ENCODE measurements at regions not wholly inside any gene's neighbourhood (a gene's known extent, or its start where the extent isn't known, plus 50 kb on each side); places are given as distances from the start of the nearest gene placed in this dataset.

- no peak for TF ChIP-seq CTCF (IDR thresholded peaks at IDR 0.05)
- Histone ChIP-seq H3K27ac (no peak overlapping the region), H3K27me3 (no peaks in the 10 kb centered on the region), H3K9me3 (no peaks in the 10 kb centered on the region), H3K4me1 (no peaks in the 10 kb centered on the region), H3K4me3 (no peak overlapping the region), H3K36me3 (no peaks in the 10 kb centered on the region)
- DNase-seq, result no peak
- intact Hi-C loops (cut with DNase I; ENCODE audit: low total_unique reads), result no loop called here
These were observed 247.6 kb upstream of the CNKSR2 start for GRCh38 chrX:21126661-21127060.

- TF ChIP-seq POLR2A (IDR thresholded peaks at IDR 0.05) (no peak), CTCF (IDR thresholded peaks at IDR 0.05) (no peak)
- DNase-seq, result no peak
- Histone ChIP-seq H3K27me3 (no peaks in the 10 kb centered on the region), H3K27ac (no peak overlapping the region), H3K9me3 (no peaks in the 10 kb centered on the region), H3K4me3 (no peak overlapping the region), H3K4me1 (no peaks in the 10 kb centered on the region), H3K36me3 (no peaks in the 10 kb centered on the region)
- intact Hi-C loops (cut with DNase I; ENCODE audit: low total_unique reads), result no loop called here
These were observed 242.9 kb upstream of the CNKSR2 start for GRCh38 chrX:21131346-21131745.

GRCh38 chrX:21131786-21132185 lies 242.4 kb upstream of the CNKSR2 start:
- Histone ChIP-seq H3K27ac (no peak overlapping the region), H3K4me3 (no peak overlapping the region), H3K4me1 (no peaks in the 10 kb centered on the region), H3K36me3 (no peaks in the 10 kb centered on the region), H3K27me3 (no peaks in the 10 kb centered on the region), H3K9me3 (no peaks in the 10 kb centered on the region)
- TF ChIP-seq POLR2A (IDR thresholded peaks at IDR 0.05) (no peak), CTCF (IDR thresholded peaks at IDR 0.05) (no peak)
- intact Hi-C loops (cut with DNase I; ENCODE audit: low total_unique reads), result no loop called here
- DNase-seq, result no peak

GRCh38 chrX:21132686-21133393 lies 241.4 kb upstream of the CNKSR2 start:
- DNase-seq, result no peak
- Histone ChIP-seq H3K4me1 (no peaks in the 10 kb centered on the region), H3K36me3 (no peaks in the 10 kb centered on the region), H3K27ac (no peak overlapping the region), H3K9me3 (no peaks in the 10 kb centered on the region), H3K27me3 (no peaks in the 10 kb centered on the region), H3K4me3 (no peak overlapping the region)
- intact Hi-C loops (cut with DNase I; ENCODE audit: low total_unique reads), result no loop called here
- TF ChIP-seq POLR2A (IDR thresholded peaks at IDR 0.05), result no peak
- no peak for TF ChIP-seq CTCF (IDR thresholded peaks at IDR 0.05)

GRCh38 chrX:21150208-21150607 lies 224.0 kb upstream of the CNKSR2 start:
- no peak for DNase-seq
- Histone ChIP-seq H3K4me1 (no peaks in the 10 kb centered on the region), H3K4me3 (no peak overlapping the region), H3K9me3 (no peaks in the 10 kb centered on the region), H3K36me3 (no peaks in the 10 kb centered on the region), H3K27ac (no peak overlapping the region), H3K27me3 (no peaks in the 10 kb centered on the region)
- intact Hi-C loops (cut with DNase I; ENCODE audit: low total_unique reads), result no loop called here
- TF ChIP-seq CTCF (IDR thresholded peaks at IDR 0.05) (no peak), POLR2A (IDR thresholded peaks at IDR 0.05) (no peak)
